Activated CD8-positive, alpha-beta memory T cell treated with anti-CD3 and anti-CD28 coated beads, Interleukin-2, amount 10 ng/mL, durations not matched to agents 7 days and 5 days (primary cell): ENCODE measurements at regions not wholly inside any gene's neighbourhood (a gene's known extent, or its start where the extent isn't known, plus 50 kb on each side); places are given as distances from the start of the nearest gene placed in this dataset.

Source experiments
- ATAC-seq: fragments of 150-1000 bp; cut with Tn5 transposase; one replicate; pipeline ENCODE4 v1.10.0; 2021; ENCODE audit warnings: moderate library complexity
- CTCF ChIA-PET: fragments of 350-600 bp; sonication (Branson Sonifier 250); formaldehyde crosslinking; loops from one replicate; lab custom pipeline; 2021; ENCODE audit warnings: antibody characterized with exemption; lab: Charles Lee
- DNase-seq: peaks from one replicate; pipeline ENCODE4 v3.0.0-alpha.2; 2020
- H3K27ac Mint-ChIP-seq: one replicate; pipeline ENCODE4 v1.8.0; 2021; ENCODE audit warnings: mild to moderate bottlenecking, mixed read lengths
- H3K27me3 Mint-ChIP-seq: one replicate; pipeline ENCODE4 v1.8.0; 2021; ENCODE audit warnings: mixed read lengths
- H3K36me3 Mint-ChIP-seq: one replicate; pipeline ENCODE4 v1.8.0; 2021; ENCODE audit warnings: mild to moderate bottlenecking, mixed read lengths
- H3K4me1 Mint-ChIP-seq: one replicate; pipeline ENCODE4 v1.8.0; 2021; ENCODE audit warnings: mixed read lengths
- H3K4me3 Mint-ChIP-seq: one replicate; pipeline ENCODE4 v1.8.0; 2021; ENCODE audit warnings: mild to moderate bottlenecking, moderate library complexity, mixed read lengths
- H3K9me3 Mint-ChIP-seq: one replicate; pipeline ENCODE4 v1.8.0; 2022; ENCODE audit warnings: low read depth, mixed read lengths

DNA sequence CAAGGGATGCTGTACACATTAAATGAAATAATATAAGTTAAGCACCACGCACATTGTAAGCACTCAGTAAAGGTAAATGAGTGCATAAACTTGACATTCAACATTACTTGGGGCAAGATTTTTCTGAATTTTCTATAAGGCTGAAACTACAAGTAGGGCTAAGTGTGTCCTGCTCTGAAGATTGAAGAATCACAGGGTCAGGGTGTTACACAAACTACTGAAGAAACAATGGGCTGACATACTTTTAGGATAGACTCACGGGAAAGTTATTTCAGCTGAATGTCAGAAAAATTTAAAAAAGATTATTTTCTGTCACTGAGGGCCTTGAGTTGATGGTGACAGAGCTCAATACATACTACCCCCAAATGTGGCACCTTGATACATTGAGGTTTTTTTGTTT is 644.2 kb upstream of the PLXNA2 start:
- no peaks in the 10 kb centered on the region for H3K4me1 Mint-ChIP-seq
- DNase-seq (no peak), ATAC-seq (no peak)
- no peaks in the 10 kb centered on the region for H3K36me3 Mint-ChIP-seq
- CTCF ChIA-PET, result no interaction called here
- H3K27me3 Mint-ChIP-seq, result no peaks in the 10 kb centered on the region
- H3K27ac Mint-ChIP-seq, result no peak overlapping the region
- no peaks in the 10 kb centered on the region for H3K9me3 Mint-ChIP-seq
- no peak overlapping the region for H3K4me3 Mint-ChIP-seq

DNA sequence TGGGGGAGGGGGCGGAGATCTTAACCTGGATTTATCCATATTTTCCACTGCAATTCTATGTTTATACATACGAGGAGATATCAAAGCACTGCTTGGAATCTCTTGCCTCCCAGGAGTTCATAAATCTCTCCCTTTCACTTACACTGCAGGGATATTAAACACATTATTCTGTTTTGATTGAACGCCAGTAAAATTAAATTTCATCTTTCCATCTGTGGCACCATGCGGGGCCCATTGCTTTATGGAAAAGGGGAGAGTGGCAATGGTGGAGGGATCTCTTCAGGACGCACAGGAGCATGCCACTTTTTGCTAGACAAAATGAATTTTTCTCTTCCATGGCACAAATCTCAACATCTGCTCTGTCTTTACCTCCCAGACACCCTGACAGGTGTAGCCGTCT is 648.0 kb upstream of the PLXNA2 start:
- CTCF ChIA-PET, result interaction anchor here (1.3 kb wide), 1 partner anchor 8 kb away, joined by 3 read pairs; no protein-coding TSS in a partner anchor
- no peak for ATAC-seq
- Mint-ChIP-seq H3K4me3 (no peak overlapping the region), H3K27ac (no peak overlapping the region), H3K4me1 (no peaks in the 10 kb centered on the region), H3K9me3 (peaks cover 2% of the 10 kb centered on the region), H3K36me3 (no peaks in the 10 kb centered on the region), H3K27me3 (no peaks in the 10 kb centered on the region)
- DNase-seq, result no peak

GRCh38 chr1:208893251-208893650 is 649.1 kb upstream of the PLXNA2 start:
- CTCF ChIA-PET, result interaction anchor here (1.3 kb wide), 1 partner anchor 9 kb away, joined by 3 read pairs; no protein-coding TSS in a partner anchor
- H3K4me3 Mint-ChIP-seq, result no peak overlapping the region
- peaks cover 2% of the 10 kb centered on the region for H3K9me3 Mint-ChIP-seq
- H3K4me1 Mint-ChIP-seq, result no peaks in the 10 kb centered on the region
- H3K36me3 Mint-ChIP-seq, result no peaks in the 10 kb centered on the region
- no peak overlapping the region for H3K27ac Mint-ChIP-seq
- no peaks in the 10 kb centered on the region for H3K27me3 Mint-ChIP-seq
- ATAC-seq (no peak), DNase-seq (no peak)

DNA sequence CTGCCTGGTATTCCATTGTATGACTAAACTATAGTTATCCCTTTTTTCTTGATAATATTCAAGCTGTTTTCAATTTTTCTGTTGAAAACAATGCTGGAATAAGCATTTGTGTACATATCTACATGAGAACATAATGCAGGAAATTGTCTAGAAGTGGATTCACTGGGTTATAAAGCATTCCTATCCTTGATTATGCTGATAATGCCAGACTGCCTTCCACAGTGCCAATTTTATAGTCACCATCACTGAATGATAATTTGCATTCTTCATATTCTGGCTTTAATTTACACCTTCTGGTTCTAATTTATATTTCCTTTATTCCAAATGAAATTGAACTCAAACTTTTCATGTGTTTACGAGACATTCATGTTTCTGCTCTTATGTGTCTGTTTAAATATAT is 651.0 kb upstream of the PLXNA2 start:
- H3K4me1 Mint-ChIP-seq, result no peaks in the 10 kb centered on the region
- no peak for DNase-seq
- H3K9me3 Mint-ChIP-seq, result peaks cover 2% of the 10 kb centered on the region
- CTCF ChIA-PET, result no interaction called here
- no peak overlapping the region for H3K27ac Mint-ChIP-seq
- no peaks in the 10 kb centered on the region for H3K27me3 Mint-ChIP-seq
- H3K4me3 Mint-ChIP-seq, result no peak overlapping the region
- ATAC-seq, result no peak
- no peaks in the 10 kb centered on the region for H3K36me3 Mint-ChIP-seq

DNA sequence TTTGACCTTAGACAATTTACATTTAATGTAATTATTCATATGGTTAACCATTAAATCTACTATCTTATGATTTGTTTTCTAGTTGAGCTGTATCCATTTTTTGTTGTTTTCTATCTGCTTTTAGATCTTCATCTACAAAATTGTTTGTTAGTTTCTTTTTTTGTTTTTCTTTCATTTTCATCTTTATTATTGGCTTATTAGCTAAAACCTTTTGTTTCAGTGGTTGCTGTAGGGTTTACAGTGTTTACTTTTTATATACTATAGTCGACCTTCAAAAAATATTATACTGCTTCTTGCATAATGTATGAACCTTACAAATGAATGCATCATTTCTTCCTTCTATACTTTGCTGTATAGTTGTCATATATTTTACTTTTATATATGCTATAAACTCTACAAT is 651.6 kb upstream of the PLXNA2 start:
- CTCF ChIA-PET, result no interaction called here
- Mint-ChIP-seq H3K9me3 (peaks cover 2% of the 10 kb centered on the region), H3K4me3 (no peak overlapping the region), H3K4me1 (no peaks in the 10 kb centered on the region), H3K27ac (no peak overlapping the region), H3K27me3 (no peaks in the 10 kb centered on the region), H3K36me3 (no peaks in the 10 kb centered on the region)
- ATAC-seq (no peak), DNase-seq (no peak)

GRCh38 chr1:208896768-208897167 is 652.6 kb upstream of the PLXNA2 start:
- Mint-ChIP-seq H3K36me3 (no peaks in the 10 kb centered on the region), H3K27me3 (no peaks in the 10 kb centered on the region), H3K4me3 (no peak overlapping the region), H3K4me1 (no peaks in the 10 kb centered on the region), H3K9me3 (peaks cover 2% of the 10 kb centered on the region), H3K27ac (no peak overlapping the region)
- CTCF ChIA-PET, result no interaction called here
- ATAC-seq (no peak), DNase-seq (no peak)

- H3K4me3 Mint-ChIP-seq, result no peak overlapping the region
- H3K9me3 Mint-ChIP-seq, result peaks cover 2% of the 10 kb centered on the region
- no peaks in the 10 kb centered on the region for H3K4me1 Mint-ChIP-seq
- CTCF ChIA-PET, result no interaction called here
- H3K36me3 Mint-ChIP-seq, result no peaks in the 10 kb centered on the region
- H3K27me3 Mint-ChIP-seq, result no peaks in the 10 kb centered on the region
- DNase-seq (no peak), ATAC-seq (no peak)
- no peak overlapping the region for H3K27ac Mint-ChIP-seq
These were observed 655.3 kb upstream of the PLXNA2 start for GRCh38 chr1:208899438-208899837.

GRCh38 chr1:208903251-208903905 is 659.2 kb upstream of the PLXNA2 start:
- ATAC-seq, result no peak
- no peak for DNase-seq
- no peaks in the 10 kb centered on the region for H3K4me1 Mint-ChIP-seq
- H3K36me3 Mint-ChIP-seq, result no peaks in the 10 kb centered on the region
- no peak overlapping the region for H3K27ac Mint-ChIP-seq
- no peaks in the 10 kb centered on the region for H3K9me3 Mint-ChIP-seq
- H3K27me3 Mint-ChIP-seq, result no peaks in the 10 kb centered on the region
- CTCF ChIA-PET, result no interaction called here
- no peak overlapping the region for H3K4me3 Mint-ChIP-seq

GRCh38 chr1:208907790-208908189 is 663.6 kb upstream of the PLXNA2 start:
- DNase-seq, result no peak
- no peaks in the 10 kb centered on the region for H3K4me1 Mint-ChIP-seq

DNA sequence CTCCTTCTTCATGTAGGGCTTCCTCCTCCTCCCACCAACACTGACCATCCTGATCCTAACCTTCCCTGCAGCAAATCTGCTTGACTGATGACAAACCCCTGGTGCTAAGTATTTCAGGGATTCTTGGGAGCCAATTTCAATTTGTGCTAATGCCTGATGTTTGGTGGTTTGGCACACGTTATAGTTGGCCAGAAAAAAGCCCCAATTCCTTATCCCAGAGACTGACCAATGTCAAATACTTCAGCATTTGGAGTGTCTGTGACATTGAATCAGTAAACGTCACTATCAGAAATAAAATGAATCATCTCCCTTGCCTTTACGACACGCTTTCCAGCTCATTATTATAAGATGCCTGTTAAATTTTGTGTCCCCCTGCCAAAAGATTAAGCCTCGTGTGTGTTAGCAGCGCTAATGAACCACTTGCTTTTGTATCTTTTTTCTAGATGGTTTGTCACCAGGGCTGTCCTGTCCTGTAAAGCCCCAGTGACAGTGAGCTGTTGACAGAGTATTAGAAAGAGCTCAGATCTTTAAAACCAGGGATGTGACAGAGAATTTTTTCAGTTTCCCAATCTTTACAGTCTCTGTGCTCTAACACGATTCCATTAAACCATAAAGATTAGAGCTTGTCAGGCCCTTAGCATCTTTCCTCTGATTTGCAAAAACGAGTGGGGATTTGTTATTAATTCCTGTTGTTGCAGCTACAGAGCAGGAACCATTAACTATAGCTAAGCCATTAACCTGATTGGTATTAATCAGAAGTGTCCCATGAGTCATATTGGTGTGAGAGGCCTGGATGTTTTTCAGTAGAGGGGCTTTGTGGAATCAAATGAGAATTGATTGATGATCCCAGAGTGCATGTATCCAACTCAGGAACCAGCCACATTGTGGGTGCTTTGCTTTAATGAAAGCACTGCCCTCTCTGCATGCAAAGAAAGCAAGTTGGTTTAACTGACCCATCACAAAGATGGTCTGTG is 665.1 kb upstream of the PLXNA2 start:
- Mint-ChIP-seq H3K4me3 (no peak overlapping the region), H3K4me1 (no peaks in the 10 kb centered on the region), H3K9me3 (no peaks in the 10 kb centered on the region), H3K27ac (no peak overlapping the region), H3K27me3 (no peaks in the 10 kb centered on the region), H3K36me3 (no peaks in the 10 kb centered on the region)
- ATAC-seq (no peak), DNase-seq (no peak)
- CTCF ChIA-PET, result no interaction called here

More at GRCh38 chr1:208907790-208908189, 663.6 kb upstream of the PLXNA2 start:
- ATAC-seq, result no peak
- H3K27me3 Mint-ChIP-seq, result no peaks in the 10 kb centered on the region
- no peaks in the 10 kb centered on the region for H3K9me3 Mint-ChIP-seq
- CTCF ChIA-PET, result no interaction called here
- H3K4me3 Mint-ChIP-seq, result no peak overlapping the region
- H3K27ac Mint-ChIP-seq, result no peak overlapping the region
- H3K36me3 Mint-ChIP-seq, result no peaks in the 10 kb centered on the region

GRCh38 chr1:208910161-208910560 is 666.0 kb upstream of the PLXNA2 start:
- DNase-seq (no peak), ATAC-seq (no peak)
- no peaks in the 10 kb centered on the region for H3K27me3 Mint-ChIP-seq
- no peak overlapping the region for H3K27ac Mint-ChIP-seq
- CTCF ChIA-PET, result no interaction called here
- no peaks in the 10 kb centered on the region for H3K9me3 Mint-ChIP-seq
- no peaks in the 10 kb centered on the region for H3K36me3 Mint-ChIP-seq
- no peak overlapping the region for H3K4me3 Mint-ChIP-seq
- H3K4me1 Mint-ChIP-seq, result no peaks in the 10 kb centered on the region

GRCh38 chr1:208917281-208917680 is 666.2 kb upstream of the CAMK1G start:
- ATAC-seq (no peak), DNase-seq (no peak)
- H3K27ac Mint-ChIP-seq, result no peak overlapping the region
- H3K9me3 Mint-ChIP-seq, result no peaks in the 10 kb centered on the region
- H3K36me3 Mint-ChIP-seq, result no peaks in the 10 kb centered on the region
- CTCF ChIA-PET, result no interaction called here
- no peak overlapping the region for H3K4me3 Mint-ChIP-seq
- H3K27me3 Mint-ChIP-seq, result no peaks in the 10 kb centered on the region
- no peaks in the 10 kb centered on the region for H3K4me1 Mint-ChIP-seq

- DNase-seq (no peak), ATAC-seq (no peak)
- CTCF ChIA-PET, result no interaction called here
- H3K27me3 Mint-ChIP-seq, result no peaks in the 10 kb centered on the region
- H3K9me3 Mint-ChIP-seq, result no peaks in the 10 kb centered on the region
- no peaks in the 10 kb centered on the region for H3K36me3 Mint-ChIP-seq
- no peak overlapping the region for H3K4me3 Mint-ChIP-seq
- no peaks in the 10 kb centered on the region for H3K4me1 Mint-ChIP-seq
- H3K27ac Mint-ChIP-seq, result no peak overlapping the region
These were observed 665.8 kb upstream of the CAMK1G start for GRCh38 chr1:208917723-208918122.

DNA sequence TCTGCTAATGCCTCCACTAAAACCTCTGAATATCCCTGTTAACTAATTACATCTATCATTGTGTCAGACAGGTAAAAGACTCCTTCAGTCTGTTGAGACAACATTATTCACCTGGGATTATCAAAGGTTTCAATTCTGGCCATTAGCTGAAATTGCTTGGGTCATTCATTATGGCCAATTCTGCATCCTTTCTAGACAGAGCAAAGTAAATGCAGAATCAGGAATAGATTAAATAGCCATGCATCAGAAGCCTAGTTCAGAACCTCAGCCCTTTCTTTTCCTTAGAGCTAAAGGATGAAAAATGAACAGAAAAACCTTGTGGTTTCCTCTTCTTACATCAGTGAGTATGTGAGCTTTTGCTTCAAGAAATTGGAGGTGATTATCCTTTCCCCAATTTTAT is 665.4 kb upstream of the CAMK1G start:
- Mint-ChIP-seq H3K4me1 (no peaks in the 10 kb centered on the region), H3K36me3 (no peaks in the 10 kb centered on the region), H3K4me3 (no peak overlapping the region), H3K27me3 (no peaks in the 10 kb centered on the region), H3K27ac (no peak overlapping the region), H3K9me3 (no peaks in the 10 kb centered on the region)
- no peak for DNase-seq
- ATAC-seq, result no peak
- CTCF ChIA-PET, result no interaction called here
